Astrocyte (in vitro differentiated cells and primary cell): ENCODE measurements at regions not wholly inside any gene's neighbourhood (a gene's known extent, or its start where the extent isn't known, plus 50 kb on each side); places are given as distances from the start of the nearest gene placed in this dataset.

Experiments
- DNase-seq: peaks from one replicate; pipeline ENCODE4 v3.0.0-alpha.2; 2010; ENCODE audit warnings: low read depth
- FAIRE-seq: peaks from 2 replicates; lab custom pipeline; 2011; peaks lifted over from hg19 to GRCh38; lab: Jason Lieb, UNC
- H2AFZ ChIP-seq: 2 replicates; pipeline ENCODE4 v1.6.0; 2012; ENCODE audit warnings: low read depth, low read length, inconsistent platforms
- H3K27ac ChIP-seq: 2 replicates; pipeline ENCODE4 v1.5.1; 2011; ENCODE audit warnings: low read depth, low read length, inconsistent platforms
- H3K27me3 ChIP-seq: 2 replicates; pipeline ENCODE4 v1.6.0; 2011; ENCODE audit warnings: low read length, inconsistent platforms; ENCODE audit not compliant: insufficient read depth
- H3K36me3 ChIP-seq: 2 replicates; pipeline ENCODE4 v1.5.1; 2011; ENCODE audit warnings: low read length, inconsistent platforms; ENCODE audit not compliant: insufficient read depth
- H3K4me1 ChIP-seq: 2 replicates; pipeline ENCODE4 v1.5.1; 2011; ENCODE audit warnings: low read length, inconsistent platforms; ENCODE audit not compliant: insufficient read depth
- H3K4me2 ChIP-seq: 2 replicates; pipeline ENCODE4 v1.6.0; 2012; ENCODE audit warnings: low read length, inconsistent platforms
- H3K4me3 ChIP-seq: 2 replicates; pipeline ENCODE4 v1.5.1; 2011; ENCODE audit warnings: low read depth, mild to moderate bottlenecking, low read length, inconsistent platforms; ENCODE audit not compliant: insufficient read depth
- H3K79me2 ChIP-seq: 2 replicates; pipeline ENCODE4 v1.6.0; 2012; ENCODE audit warnings: mild to moderate bottlenecking, low read length, inconsistent platforms; ENCODE audit not compliant: insufficient read depth
- H3K9ac ChIP-seq: 2 replicates; pipeline ENCODE4 v1.6.0; 2012; ENCODE audit warnings: mild to moderate bottlenecking, low read length, inconsistent platforms
- H3K9me3 ChIP-seq: 2 replicates; pipeline ENCODE4 v1.5.1; 2012; ENCODE audit warnings: low read depth, mild to moderate bottlenecking, low read length, inconsistent platforms; ENCODE audit not compliant: insufficient read depth
- H4K20me1 ChIP-seq: 2 replicates; pipeline ENCODE4 v1.6.0; 2012; ENCODE audit warnings: low read length, inconsistent platforms; ENCODE audit not compliant: insufficient read depth
- H3K27ac Mint-ChIP-seq: one replicate; pipeline ENCODE4 v1.8.0; 2021; ENCODE audit warnings: mild to moderate bottlenecking, mixed read lengths; ENCODE audit not compliant: unreplicated experiment
- H3K27me3 Mint-ChIP-seq: one replicate; pipeline ENCODE4 v1.8.0; 2021; ENCODE audit warnings: low read depth, mixed read lengths; ENCODE audit not compliant: unreplicated experiment
- H3K36me3 Mint-ChIP-seq: one replicate; pipeline ENCODE4 v1.8.0; 2021; ENCODE audit warnings: low read depth, mixed read lengths; ENCODE audit not compliant: unreplicated experiment
- H3K4me1 Mint-ChIP-seq: one replicate; pipeline ENCODE4 v1.8.0; 2021; ENCODE audit warnings: low read depth, mixed read lengths; ENCODE audit not compliant: unreplicated experiment
- H3K4me3 Mint-ChIP-seq: one replicate; pipeline ENCODE4 v1.8.0; 2021; ENCODE audit warnings: mild to moderate bottlenecking, moderate library complexity, mixed read lengths; ENCODE audit not compliant: unreplicated experiment
- H3K9me3 Mint-ChIP-seq: one replicate; pipeline ENCODE4 v1.8.0; 2021; ENCODE audit warnings: mild to moderate bottlenecking, mixed read lengths; ENCODE audit not compliant: unreplicated experiment
- EZH2 ChIP-seq: IDR thresholded peaks from 2 replicates; pipeline ENCODE4 v1.6.1; 2012; ENCODE audit warnings: mild to moderate bottlenecking, low read length, inconsistent platforms; ENCODE audit not compliant: insufficient read depth
- TF ChIP-seq, protein P1 (sequence below): IDR thresholded peaks from 2 replicates; pipeline ENCODE4 v1.5.1; 2011; ENCODE audit warnings: low read depth, mild to moderate bottlenecking, inconsistent platforms, low read length, moderate library complexity; ENCODE audit not compliant: insufficient read depth

- Mint-ChIP-seq H3K9me3 (no peaks in the 10 kb centered on the region), H3K27ac (no peak overlapping the region)
- H3K9me3 ChIP-seq: no peaks in the 10 kb centered on the region
Measured at GRCh38 chr7:113715262-113715661, 203.5 kb downstream of the PPP1R3A start.

GRCh38 chr7:113710310-113711096, 208.3 kb downstream of the PPP1R3A start:
- peak; percentile 79 for DNase-seq
- no peaks in the 10 kb centered on the region for H3K27me3 Mint-ChIP-seq
- H3K4me1 Mint-ChIP-seq: no peaks in the 10 kb centered on the region

More at GRCh38 chr7:113715262-113715661, 203.5 kb downstream of the PPP1R3A start:
- Histone ChIP-seq H3K79me2 (no peaks in the 10 kb centered on the region), H3K27ac (no peak overlapping the region), H3K9ac (no peak overlapping the region), H3K4me2 (no peak overlapping the region), H3K4me3 (no peak overlapping the region), H3K4me1 (no peaks in the 10 kb centered on the region), H3K36me3 (no peaks in the 10 kb centered on the region), H2AFZ (no peak overlapping the region), H3K27me3 (no peaks in the 10 kb centered on the region), H4K20me1 (no peaks in the 10 kb centered on the region)
- FAIRE-seq (no peak), DNase-seq (no peak)
- no peak overlapping the region for H3K4me3 Mint-ChIP-seq
- no peak for TF ChIP-seq EZH2
- TF ChIP-seq, protein P1, sequence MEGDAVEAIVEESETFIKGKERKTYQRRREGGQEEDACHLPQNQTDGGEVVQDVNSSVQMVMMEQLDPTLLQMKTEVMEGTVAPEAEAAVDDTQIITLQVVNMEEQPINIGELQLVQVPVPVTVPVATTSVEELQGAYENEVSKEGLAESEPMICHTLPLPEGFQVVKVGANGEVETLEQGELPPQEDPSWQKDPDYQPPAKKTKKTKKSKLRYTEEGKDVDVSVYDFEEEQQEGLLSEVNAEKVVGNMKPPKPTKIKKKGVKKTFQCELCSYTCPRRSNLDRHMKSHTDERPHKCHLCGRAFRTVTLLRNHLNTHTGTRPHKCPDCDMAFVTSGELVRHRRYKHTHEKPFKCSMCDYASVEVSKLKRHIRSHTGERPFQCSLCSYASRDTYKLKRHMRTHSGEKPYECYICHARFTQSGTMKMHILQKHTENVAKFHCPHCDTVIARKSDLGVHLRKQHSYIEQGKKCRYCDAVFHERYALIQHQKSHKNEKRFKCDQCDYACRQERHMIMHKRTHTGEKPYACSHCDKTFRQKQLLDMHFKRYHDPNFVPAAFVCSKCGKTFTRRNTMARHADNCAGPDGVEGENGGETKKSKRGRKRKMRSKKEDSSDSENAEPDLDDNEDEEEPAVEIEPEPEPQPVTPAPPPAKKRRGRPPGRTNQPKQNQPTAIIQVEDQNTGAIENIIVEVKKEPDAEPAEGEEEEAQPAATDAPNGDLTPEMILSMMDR: no peak
- H3K4me1 Mint-ChIP-seq: no peaks in the 10 kb centered on the region
- no peaks in the 10 kb centered on the region for H3K27me3 Mint-ChIP-seq
- no peaks in the 10 kb centered on the region for H3K36me3 Mint-ChIP-seq

More at GRCh38 chr7:113710310-113711096, 208.3 kb downstream of the PPP1R3A start:
- H3K4me3 Mint-ChIP-seq: no peak overlapping the region
- no peak for FAIRE-seq
- Histone ChIP-seq H3K9me3 (no peaks in the 10 kb centered on the region), H3K4me1 (no peaks in the 10 kb centered on the region), H3K27ac (no peak overlapping the region), H3K79me2 (no peaks in the 10 kb centered on the region), H3K27me3 (no peaks in the 10 kb centered on the region), H2AFZ (no peak overlapping the region), H3K4me3 (no peak overlapping the region), H3K9ac (no peak overlapping the region), H3K36me3 (no peaks in the 10 kb centered on the region), H3K4me2 (no peak overlapping the region), H4K20me1 (no peaks in the 10 kb centered on the region)
- TF ChIP-seq, protein P1: peak; percentile 99
- TF ChIP-seq EZH2: no peak
- no peaks in the 10 kb centered on the region for H3K36me3 Mint-ChIP-seq
- no peak overlapping the region for H3K27ac Mint-ChIP-seq
- no peaks in the 10 kb centered on the region for H3K9me3 Mint-ChIP-seq
